Testis (tissue), 2 donors: ENCODE measurements at regions not wholly inside any gene's neighbourhood (a gene's known extent, or its start where the extent isn't known, plus 50 kb on each side); places are given as distances from the start of the nearest gene placed in this dataset.

ENCODE experiments used
- DNase-seq: peaks from one replicate; pipeline ENCODE4 v3.0.0-alpha.2; 2019
- H3K27ac ChIP-seq, 2 donors: fragments of 200-600 bp; sonication (generic); one replicate each; pipeline ENCODE4 v1.5.1; 2019
- H3K27me3 ChIP-seq: fragments of 200-600 bp; sonication (generic); one replicate; pipeline ENCODE4 v1.5.1; 2019
- H3K36me3 ChIP-seq: fragments of 200-600 bp; sonication (generic); one replicate; pipeline ENCODE4 v1.5.1; 2017; ENCODE audit warnings: low read depth; ENCODE audit errors: missing control alignments
- H3K4me1 ChIP-seq: fragments of 200-600 bp; sonication (generic); one replicate; pipeline ENCODE4 v1.5.1; 2019
- H3K4me3 ChIP-seq, 2 donors: fragments of 200-600 bp; sonication (generic); one replicate each; pipeline ENCODE4 v1.5.1; 2017 to 2019
- H3K9me3 ChIP-seq: fragments of 200-600 bp; sonication (generic); one replicate; pipeline ENCODE4 v1.5.1; 2017
- CTCF ChIP-seq, 3 experiments: fragments of 450-650 bp in 2 of 3; fragments of 200-600 bp in 1 of 3; sonication (generic) in 1 of 3; IDR thresholded peaks; one replicate each; pipeline ENCODE4 v1.5.1; 2016 to 2019; ENCODE audit warnings: antibody characterized with exemption in 3 of 3, mild to moderate bottlenecking in 2 of 3, moderate library complexity in 1 of 3
- POLR2A ChIP-seq: fragments of 450-650 bp; IDR thresholded peaks from one replicate; pipeline ENCODE4 v1.6.1; 2017; ENCODE audit warnings: antibody characterized with exemption, mild to moderate bottlenecking, moderate library complexity
- WGBS, 2 donors: methylation state at CpG; one replicate each; pipeline ENCODE4 v1.1.5; 2018; 5-methylcytosine and 5-hydroxymethylcytosine counted together
- intact Hi-C: fragments of 100-400 bp; cut with DNase I; formaldehyde crosslinking; loops from one replicate; pipeline ENCODE4 v1.15.1; 2023; ENCODE audit warnings: low total_unique reads

- DNase-seq, result no peak
- H3K4me1 ChIP-seq, result no peaks in the 10 kb centered on the region
- no peak for TF ChIP-seq CTCF (IDR thresholded peaks at IDR 0.05)
- no peak for TF ChIP-seq POLR2A
- intact Hi-C loops, result no loop called here
- no peaks in the 10 kb centered on the region for H3K36me3 ChIP-seq
- WGBS, 2 donors, result 81 to 88% methylated on average over 5 of the region's 5 CpGs
- H3K4me3 ChIP-seq, result no peak overlapping the region
- no peak overlapping the region for H3K27ac ChIP-seq
- no peaks in the 10 kb centered on the region for H3K27me3 ChIP-seq
- H3K9me3 ChIP-seq, result no peaks in the 10 kb centered on the region
Observed at GRCh38 chr7:89728481-89728880, 425.8 kb upstream of the STEAP1 start.

- intact Hi-C loops, result no loop called here
- Histone ChIP-seq H3K27me3 (no peaks in the 10 kb centered on the region), H3K4me1 (no peaks in the 10 kb centered on the region), H3K9me3 (no peaks in the 10 kb centered on the region), H3K36me3 (no peaks in the 10 kb centered on the region), H3K27ac (no peak overlapping the region), H3K4me3 (no peak overlapping the region)
- no peak for DNase-seq
- 71 to 77% methylated on average over 5 of the region's 5 CpGs for WGBS, 2 donors
- TF ChIP-seq CTCF (IDR thresholded peaks at IDR 0.05) (no peak), POLR2A (no peak)
Observed at GRCh38 chr7:89731751-89732445, 422.4 kb upstream of the STEAP1 start.

GRCh38 chr7:89738549-89738948 lies 415.7 kb upstream of the STEAP1 start:
- H3K27me3 ChIP-seq, result no peaks in the 10 kb centered on the region
- no peaks in the 10 kb centered on the region for H3K4me1 ChIP-seq
- no peak overlapping the region for H3K27ac ChIP-seq
- TF ChIP-seq CTCF (IDR thresholded peaks at IDR 0.05), result no peak
- TF ChIP-seq POLR2A, result no peak
- intact Hi-C loops, result no loop called here
- DNase-seq, result no peak
- WGBS, 2 donors, result 69 to 95% methylated on average over 2 of the region's 2 CpGs
- H3K36me3 ChIP-seq, result no peaks in the 10 kb centered on the region
- H3K9me3 ChIP-seq, result no peaks in the 10 kb centered on the region
- no peak overlapping the region for H3K4me3 ChIP-seq

- TF ChIP-seq POLR2A, result no peak
- no peak for TF ChIP-seq CTCF (IDR thresholded peaks at IDR 0.05)
- no peak overlapping the region for H3K27ac ChIP-seq
- no peak overlapping the region for H3K4me3 ChIP-seq
- no peaks in the 10 kb centered on the region for H3K4me1 ChIP-seq
- no peak for DNase-seq
- no peaks in the 10 kb centered on the region for H3K36me3 ChIP-seq
- H3K9me3 ChIP-seq, result no peaks in the 10 kb centered on the region
- intact Hi-C loops, result no loop called here
- H3K27me3 ChIP-seq, result no peaks in the 10 kb centered on the region
Observed at GRCh38 chr7:89757910-89758309, 396.4 kb upstream of the STEAP1 start.

- H3K27me3 ChIP-seq, result no peaks in the 10 kb centered on the region
- TF ChIP-seq POLR2A (no peak), CTCF (IDR thresholded peaks at IDR 0.05) (no peak)
Observed at GRCh38 chr7:89760690-89761089, 393.6 kb upstream of the STEAP1 start.

More at GRCh38 chr7:89760690-89761089, 393.6 kb upstream of the STEAP1 start:
- intact Hi-C loops, result no loop called here
- WGBS, 2 donors, result 97 to 100% methylated on average over 3 of the region's 3 CpGs
- no peaks in the 10 kb centered on the region for H3K36me3 ChIP-seq
- no peak for DNase-seq
- H3K4me1 ChIP-seq, result no peaks in the 10 kb centered on the region
- H3K4me3 ChIP-seq, result no peak overlapping the region
- no peak overlapping the region for H3K27ac ChIP-seq
- H3K9me3 ChIP-seq, result no peaks in the 10 kb centered on the region
